ENCODE measurements at regions not wholly inside any gene's neighbourhood (a gene's known extent, or its start where the extent isn't known, plus 50 kb on each side); places are given as distances from the start of the nearest gene placed in this dataset.

DNA sequence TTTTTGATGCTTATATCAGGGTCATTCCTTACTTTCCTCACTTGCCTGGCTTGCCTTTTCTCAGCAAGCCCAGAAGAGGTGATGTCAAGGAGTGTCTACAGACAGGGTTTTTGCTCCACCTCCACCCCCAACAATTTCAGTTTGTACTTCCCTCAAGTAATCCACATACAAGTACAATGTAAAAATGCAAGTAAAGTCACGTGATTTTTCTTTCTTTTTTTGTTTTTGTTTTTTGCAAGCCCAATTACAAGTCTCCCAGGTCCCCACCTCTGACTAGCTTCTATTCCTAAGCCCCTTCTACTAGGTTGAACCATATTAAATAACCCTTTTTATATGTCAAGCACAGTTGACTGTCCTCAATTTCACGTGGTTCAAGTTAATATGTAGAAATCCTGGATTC is 579.6 kb downstream of the DIAPH3 start:
- TF ChIP-seq CTCF (IDR thresholded peaks at IDR 0.05) (no peak), POLR2A (IDR thresholded peaks at IDR 0.05) (no peak)
